ENCODE measurements at regions not wholly inside any gene's neighbourhood (a gene's known extent, or its start where the extent isn't known, plus 50 kb on each side); places are given as distances from the start of the nearest gene placed in this dataset.

GRCh38 chr6:9795880-9796279 lies 619.0 kb downstream of the TFAP2A start:
- Histone ChIP-seq H3K27me3 (ENCODE audit: insufficient read depth, low read length) (no peaks in the 10 kb centered on the region), H3K56ac (ENCODE audit: insufficient read length, low read depth, low read length) (no peak overlapping the region), H3K18ac (ENCODE audit: insufficient read length, low read depth, low read length) (no peak overlapping the region), H4K20me1 (ENCODE audit: control insufficient read depth, insufficient read depth, insufficient read length) (no peaks in the 10 kb centered on the region), H3K4me1 (ENCODE audit: insufficient read depth, low read length) (no peaks in the 10 kb centered on the region), H2AK5ac (ENCODE audit: insufficient read length, low read length) (no peak overlapping the region), H3K79me2 (ENCODE audit: insufficient read depth, low read length) (no peaks in the 10 kb centered on the region), H3K4ac (ENCODE audit: low read depth, low read length) (no peak overlapping the region), H4K5ac (ENCODE audit: insufficient read length, low read depth, low read length) (no peak overlapping the region), H2AFZ (ENCODE audit: low read length) (no peak overlapping the region), H3K4me2 (ENCODE audit: insufficient read depth, insufficient read length, low read length) (no peak overlapping the region), H3T11ph (ENCODE audit: low read length) (no peak overlapping the region), H2BK20ac (ENCODE audit: low read depth, low read length, poor library complexity, severe bottlenecking) (no peak overlapping the region), H3K14ac (ENCODE audit: insufficient read depth, low read length) (peak overlapping the region; percentile 57; the same call in 1 of the 2 replicates), H2BK5ac (ENCODE audit: insufficient read length, low read length) (no peak overlapping the region), H3K9me3 (ENCODE audit: control insufficient read depth, low read depth, low read length) (no peaks in the 10 kb centered on the region), H2BK120ac (ENCODE audit: low read depth, low read length, poor library complexity, severe bottlenecking) (no peak overlapping the region), H4K91ac (ENCODE audit: insufficient read length, low read depth, low read length) (no peak overlapping the region), H3K9ac (ENCODE audit: extremely low read depth, insufficient read length, low read length) (no peak overlapping the region), H3K27ac (ENCODE audit: insufficient read length, low read depth, low read length) (no peak overlapping the region), H2BK12ac (ENCODE audit: insufficient read length, low read depth, low read length) (no peak overlapping the region), H4K8ac (replicated peaks; ENCODE audit: insufficient read length, low read depth, low read length) (no peak overlapping the region), H3K23ac (ENCODE audit: insufficient read length, low read depth, low read length) (no peak overlapping the region), H3K23me2 (ENCODE audit: insufficient read length, low read depth, low read length, poor library complexity, severe bottlenecking) (no peaks in the 10 kb centered on the region), H3K79me1 (ENCODE audit: insufficient read depth, low read depth, low read length, poor library complexity, severe bottlenecking) (no peaks in the 10 kb centered on the region), H2BK15ac (ENCODE audit: low read depth, low read length) (no peak overlapping the region)
- peak overlapping the region in 1 of 2 experiments; percentile 12; a peak in 1 of 5 replicates for H3K4me3 Mint-ChIP-seq
- no peak for TF ChIP-seq CTCF (conservative IDR thresholded peaks at IDR 0.05)
- no peaks in the 10 kb centered on the region for H3K27me3 Mint-ChIP-seq (ENCODE audit: low read depth)
- no peaks in the 10 kb centered on the region for H3K36me3 Mint-ChIP-seq (ENCODE audit: insufficient read depth in 1 of 3, low read depth in 3 of 3)
- peaks cover 8% of the 10 kb centered on the region in 2 experiments for H3K4me1 Mint-ChIP-seq
- H3K27ac Mint-ChIP-seq: peak overlapping the region in 2 of 3 experiments; percentile 19 to 23; a peak in 3 of 7 replicates
- WGBS (ENCODE audit: extremely low coverage, insufficient read length, low lambda C conversion rate): no CpG with 5 or more reads among the region's 5 CpGs
- no peaks in the 10 kb centered on the region for H3K9me3 Mint-ChIP-seq
- no peak for DNase-seq

Data from H9 (cell line).